ENCODE measurements at regions not wholly inside any gene's neighbourhood (a gene's known extent, or its start where the extent isn't known, plus 50 kb on each side); places are given as distances from the start of the nearest gene placed in this dataset.
"Not testable (repeated sequence)": the region's sequence is repeated elsewhere in the genome, so short reads cannot be mapped to it uniquely, and the experiment has no call there.

- DNase-seq (ENCODE audit: low spot score in 2 of 2) (no peak), ATAC-seq (no peak)
- Mint-ChIP-seq H3K27ac (no peak overlapping the region), H3K36me3 (no peaks in the 10 kb centered on the region), H3K9me3 (peaks cover 3 to 16% of the 10 kb centered on the region in 2 donors)
Observed at GRCh38 chr4:116118221-116118620, 967.2 kb downstream of the TRAM1L1 start.

DNA sequence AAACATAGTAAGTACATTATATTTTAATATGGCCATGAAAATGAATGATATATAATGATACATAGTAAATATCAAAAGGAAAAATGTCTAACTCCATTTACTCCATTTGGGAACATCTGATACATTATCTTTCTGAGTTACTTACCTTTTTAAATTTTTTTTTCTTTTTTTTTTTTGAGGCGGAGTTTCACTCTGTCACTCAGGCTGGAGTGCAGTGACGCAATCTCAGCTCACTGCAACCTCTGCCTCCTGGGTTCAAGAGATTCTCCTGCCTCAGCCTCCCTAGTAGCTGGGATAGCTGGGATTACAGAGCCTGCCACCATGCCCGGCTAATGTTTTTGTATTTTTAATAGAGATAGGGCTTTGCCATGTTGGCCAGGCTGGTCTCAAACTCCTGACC lies 972.5 kb downstream of the TRAM1L1 start:
- H3K9me3 Mint-ChIP-seq, result not testable (repeated sequence)

DNA sequence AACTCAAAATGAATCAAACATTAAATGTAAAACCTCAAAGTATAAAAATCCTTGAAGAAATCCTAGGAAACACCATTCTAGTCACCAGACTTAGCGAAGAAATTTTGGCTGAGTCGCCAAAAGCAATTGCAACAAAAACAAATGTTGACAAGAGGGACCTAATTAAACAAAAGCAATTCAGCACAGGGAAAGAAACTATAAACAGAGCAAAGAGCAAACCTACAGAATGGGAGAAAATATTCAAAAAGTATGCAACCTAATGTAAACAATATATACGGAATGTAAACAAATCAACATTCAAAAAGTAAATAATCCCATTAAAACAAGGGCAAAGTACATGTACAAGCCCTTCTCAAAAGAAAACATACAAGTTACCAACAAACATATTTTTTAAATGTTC lies 974.7 kb downstream of the TRAM1L1 start:
- Mint-ChIP-seq H3K36me3 (no peaks in the 10 kb centered on the region), H3K27ac (no peak overlapping the region), H3K9me3 (peaks cover 3% of the 10 kb centered on the region in 2 donors)
- DNase-seq (ENCODE audit: low spot score in 2 of 2) (no peak), ATAC-seq (no peak)

More for the DNA sequence above, 972.5 kb downstream of the TRAM1L1 start:
- not testable (repeated sequence) for DNase-seq (ENCODE audit: low spot score in 2 of 2); H3K36me3 Mint-ChIP-seq; ATAC-seq; H3K27ac Mint-ChIP-seq

GRCh38 chr4:116108606-116109005 lies 976.8 kb downstream of the TRAM1L1 start:
- Mint-ChIP-seq H3K36me3 (no peaks in the 10 kb centered on the region), H3K27ac (no peak overlapping the region), H3K9me3 (peaks cover 2 to 3% of the 10 kb centered on the region in 2 donors)
- DNase-seq (ENCODE audit: low spot score in 2 of 2) (no peak), ATAC-seq (no peak)

- Mint-ChIP-seq H3K27ac (no peak overlapping the region), H3K9me3 (peaks cover 7 to 22% of the 10 kb centered on the region in 2 donors), H3K36me3 (peaks cover 5 to 7% of the 10 kb centered on the region in 2 donors)
- ATAC-seq (no peak), DNase-seq (ENCODE audit: low spot score in 2 of 2) (no peak)
Observed at GRCh38 chr4:116101321-116101720, 984.1 kb downstream of the TRAM1L1 start.

- ATAC-seq (no peak), DNase-seq (ENCODE audit: low spot score in 2 of 2) (no peak)
- Mint-ChIP-seq H3K27ac (no peak overlapping the region), H3K36me3 (peaks cover 5 to 7% of the 10 kb centered on the region in 2 donors), H3K9me3 (peaks cover 10 to 22% of the 10 kb centered on the region in 2 donors)
Observed at GRCh38 chr4:116099596-116099995, 985.8 kb downstream of the TRAM1L1 start.

GRCh38 chr4:116097353-116097752 lies 983.9 kb upstream of the NDST4 start:
- not testable (repeated sequence) for DNase-seq (ENCODE audit: low spot score in 2 of 2); ATAC-seq; H3K27ac Mint-ChIP-seq; H3K36me3 Mint-ChIP-seq
- peaks cover 10 to 22% of the 10 kb centered on the region in 2 donors for H3K9me3 Mint-ChIP-seq

- no peak for DNase-seq (ENCODE audit: low spot score in 2 of 2)
- no peak overlapping the region for H3K27ac Mint-ChIP-seq
- H3K9me3 Mint-ChIP-seq, result peaks cover 10 to 15% of the 10 kb centered on the region in 2 donors
- ATAC-seq, result no peak
- peaks cover 5 to 7% of the 10 kb centered on the region in 2 donors for H3K36me3 Mint-ChIP-seq
Observed at GRCh38 chr4:116092961-116093360, 979.5 kb upstream of the NDST4 start.

- peaks cover 0 to 4% of the 10 kb centered on the region in 2 donors for H3K9me3 Mint-ChIP-seq
Observed at GRCh38 chr4:116088771-116089170, 975.4 kb upstream of the NDST4 start.

GRCh38 chr4:116082808-116083366 lies 969.5 kb upstream of the NDST4 start:
- DNase-seq (ENCODE audit: low spot score in 2 of 2) (no peak), ATAC-seq (no peak)
- Mint-ChIP-seq H3K27ac (no peak overlapping the region), H3K9me3 (peaks cover 6 to 20% of the 10 kb centered on the region in 2 donors), H3K36me3 (no peaks in the 10 kb centered on the region)

More at GRCh38 chr4:116088771-116089170, 975.4 kb upstream of the NDST4 start:
- DNase-seq (ENCODE audit: low spot score in 2 of 2) (no peak), ATAC-seq (no peak)
- Mint-ChIP-seq H3K27ac (no peak overlapping the region), H3K36me3 (no peaks in the 10 kb centered on the region)

GRCh38 chr4:116073051-116073450 lies 959.6 kb upstream of the NDST4 start:
- ATAC-seq, result no peak
- Mint-ChIP-seq H3K27ac (no peak overlapping the region), H3K36me3 (no peaks in the 10 kb centered on the region), H3K9me3 (peaks cover 17 to 25% of the 10 kb centered on the region in 2 donors)
- no peak for DNase-seq (ENCODE audit: low spot score in 2 of 2)

DNA sequence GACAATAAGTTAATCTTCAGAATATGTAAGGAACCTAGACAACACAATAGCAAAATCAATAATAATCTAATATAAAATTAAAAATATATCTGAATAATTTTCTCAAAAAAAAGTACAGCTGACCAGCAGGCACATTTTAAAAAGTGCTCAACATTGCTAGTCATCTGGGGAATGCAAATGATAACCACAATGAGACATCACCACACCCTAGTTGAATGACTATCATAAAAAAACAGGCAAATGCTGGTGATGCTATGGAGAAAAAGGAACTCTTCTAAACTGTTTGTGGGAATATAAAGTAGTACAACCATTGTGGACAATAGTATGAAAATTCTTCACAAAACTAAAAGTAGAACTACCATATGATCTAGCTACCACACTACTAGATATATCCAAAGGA lies 956.9 kb upstream of the NDST4 start:
- Mint-ChIP-seq H3K9me3 (peaks cover 20 to 22% of the 10 kb centered on the region in 2 donors), H3K36me3 (peaks cover 0 to 4% of the 10 kb centered on the region in 2 donors), H3K27ac (no peak overlapping the region)
- ATAC-seq, result no peak
- no peak for DNase-seq (ENCODE audit: low spot score in 2 of 2)

GRCh38 chr4:116066711-116067245 lies 953.4 kb upstream of the NDST4 start:
- peaks cover 0 to 4% of the 10 kb centered on the region in 2 donors for H3K36me3 Mint-ChIP-seq
- peaks cover 14 to 21% of the 10 kb centered on the region in 2 donors for H3K9me3 Mint-ChIP-seq
- no peak overlapping the region for H3K27ac Mint-ChIP-seq
- no peak for DNase-seq (ENCODE audit: low spot score in 2 of 2)
- no peak for ATAC-seq

- Mint-ChIP-seq H3K36me3 (peaks cover 0 to 4% of the 10 kb centered on the region in 2 donors), H3K9me3 (peaks cover 10 to 17% of the 10 kb centered on the region in 2 donors), H3K27ac (no peak overlapping the region)
- DNase-seq (ENCODE audit: low spot score in 2 of 2), result no peak
- no peak for ATAC-seq
Observed at GRCh38 chr4:116064331-116064730, 950.9 kb upstream of the NDST4 start.

DNA sequence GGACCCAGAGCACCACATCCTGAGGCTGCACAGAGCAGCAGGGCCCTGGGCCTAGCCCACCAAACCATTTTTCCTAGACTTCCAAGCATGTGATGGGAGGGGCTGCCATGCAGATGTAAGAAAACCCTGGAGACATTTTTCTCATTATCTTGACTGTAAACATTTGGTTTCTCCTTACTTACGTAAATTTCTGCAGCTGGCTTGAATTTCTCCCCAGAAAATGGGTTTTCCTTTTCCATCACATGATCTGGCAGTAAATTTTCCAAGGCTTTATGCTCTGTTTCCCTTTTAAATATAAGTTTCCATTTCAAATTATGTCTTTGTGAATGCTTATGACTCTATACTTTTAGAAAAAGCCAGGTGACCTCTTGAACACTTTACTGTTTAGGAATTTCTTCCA lies 945.9 kb upstream of the NDST4 start:
- DNase-seq (ENCODE audit: low spot score in 2 of 2) (no peak), ATAC-seq (no peak)
- Mint-ChIP-seq H3K27ac (no peak overlapping the region), H3K36me3 (no peaks in the 10 kb centered on the region), H3K9me3 (peaks cover 0 to 3% of the 10 kb centered on the region in 2 donors)

GRCh38 chr4:116058129-116058528 lies 944.7 kb upstream of the NDST4 start:
- Mint-ChIP-seq H3K36me3 (no peaks in the 10 kb centered on the region), H3K9me3 (no peaks in the 10 kb centered on the region), H3K27ac (no peak overlapping the region)
- ATAC-seq (no peak), DNase-seq (ENCODE audit: low spot score in 2 of 2) (no peak)

DNA sequence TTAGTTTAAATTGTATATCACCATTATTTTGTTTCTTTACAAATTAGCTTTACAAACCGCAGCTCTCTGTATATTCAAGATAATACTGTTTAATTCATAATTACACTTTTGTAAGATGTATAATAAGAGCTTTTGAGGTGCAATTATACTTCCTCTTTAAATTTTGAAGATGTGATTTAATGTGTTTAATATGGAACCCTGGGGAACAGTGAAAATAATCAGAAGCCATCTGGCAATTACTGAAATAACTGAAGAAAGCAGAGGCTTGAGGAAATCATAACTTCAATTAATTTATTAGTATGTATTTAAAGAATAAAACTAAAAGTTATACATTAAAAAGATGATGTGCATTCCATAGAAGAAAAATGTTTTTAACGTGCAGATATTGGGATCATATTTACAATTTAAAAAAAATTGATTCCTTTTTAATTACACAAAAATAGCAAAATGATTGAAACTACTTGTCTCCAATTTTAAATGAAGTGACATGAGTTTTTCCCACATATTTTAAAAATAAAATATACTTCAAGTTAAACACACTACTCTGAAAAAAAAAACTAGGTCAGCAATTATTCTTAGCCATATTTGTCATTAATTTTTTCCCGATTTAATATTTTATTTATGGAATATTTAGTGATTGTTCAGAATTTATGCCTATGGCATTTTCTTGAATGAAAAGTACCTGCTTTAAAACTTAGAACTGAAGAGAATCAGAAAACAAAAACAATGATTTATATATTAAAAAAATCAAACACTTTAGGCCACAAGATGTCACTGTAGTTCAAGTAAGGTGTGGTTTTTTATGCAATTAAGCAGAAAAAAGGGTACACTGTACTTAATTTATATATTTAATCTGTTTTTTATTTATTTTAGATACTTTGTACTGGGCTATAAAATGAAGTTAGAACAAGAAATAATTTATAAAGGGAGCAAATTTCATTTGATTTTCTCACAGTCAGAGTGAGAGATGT lies 942.7 kb upstream of the NDST4 start:
- no peak overlapping the region for H3K27ac Mint-ChIP-seq
- H3K9me3 Mint-ChIP-seq, result no peaks in the 10 kb centered on the region
- H3K36me3 Mint-ChIP-seq, result no peaks in the 10 kb centered on the region
- ATAC-seq (no peak), DNase-seq (ENCODE audit: low spot score in 2 of 2) (no peak)

Data from activated naive CD4-positive, alpha-beta T cell treated with anti-CD3 and anti-CD28 coated beads, Interleukin-2, amount 50 U/mL, for 72 hours (primary cell).